Hematopoietic multipotent progenitor cell (in vitro differentiated cells): ENCODE measurements at regions not wholly inside any gene's neighbourhood (a gene's known extent, or its start where the extent isn't known, plus 50 kb on each side); places are given as distances from the start of the nearest gene placed in this dataset.
"Not testable (repeated sequence)": the region's sequence is repeated elsewhere in the genome, so short reads cannot be mapped to it uniquely, and the experiment has no call there.

Experiments
- DNase-seq, 3 donors: peaks; one replicate each; pipeline ENCODE4 v3.0.0-alpha.2; 2011 to 2015; ENCODE audit warnings: low read depth in 2 of 3, low spot score in 2 of 3

GRCh38 chr2:234805836-234806235, 146.0 kb upstream of the SH3BP4 start:
- DNase-seq: no peak

DNA sequence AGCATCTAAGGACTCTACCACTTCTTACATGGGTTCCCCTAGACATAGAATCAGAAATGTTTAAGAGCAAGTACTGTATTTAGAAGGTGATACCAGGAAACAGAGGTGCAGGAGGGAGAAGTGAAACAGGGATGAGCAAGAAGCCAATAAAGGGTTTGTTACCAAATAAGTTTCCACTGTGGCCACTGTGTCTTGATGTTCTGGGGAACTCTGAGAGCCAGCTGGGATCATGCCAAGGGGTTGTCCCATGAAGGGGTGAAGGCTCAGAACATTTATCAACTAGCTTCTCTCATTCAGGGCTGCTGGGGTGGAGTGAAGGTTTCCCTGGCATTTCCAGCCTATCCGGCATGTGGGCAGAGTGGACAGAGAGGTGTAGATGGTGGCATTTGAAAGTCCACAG, 147.1 kb upstream of the SH3BP4 start:
- DNase-seq: no peak

DNA sequence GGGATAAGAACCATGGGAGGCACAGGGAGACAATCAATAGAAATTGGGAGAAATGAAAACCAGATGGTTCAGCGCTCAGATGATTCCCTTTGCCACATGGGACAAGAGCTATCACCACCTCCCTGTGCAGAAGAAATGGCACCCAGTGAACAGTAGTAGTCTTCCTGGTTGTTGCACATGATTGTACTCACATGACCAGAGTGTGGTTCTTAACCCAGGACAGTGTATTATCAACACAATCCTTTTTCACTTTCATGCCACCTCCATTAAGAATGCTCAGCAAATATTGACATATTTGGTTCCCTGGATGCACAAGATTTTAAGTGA, 149.0 kb upstream of the SH3BP4 start:
- DNase-seq: no peak

DNA sequence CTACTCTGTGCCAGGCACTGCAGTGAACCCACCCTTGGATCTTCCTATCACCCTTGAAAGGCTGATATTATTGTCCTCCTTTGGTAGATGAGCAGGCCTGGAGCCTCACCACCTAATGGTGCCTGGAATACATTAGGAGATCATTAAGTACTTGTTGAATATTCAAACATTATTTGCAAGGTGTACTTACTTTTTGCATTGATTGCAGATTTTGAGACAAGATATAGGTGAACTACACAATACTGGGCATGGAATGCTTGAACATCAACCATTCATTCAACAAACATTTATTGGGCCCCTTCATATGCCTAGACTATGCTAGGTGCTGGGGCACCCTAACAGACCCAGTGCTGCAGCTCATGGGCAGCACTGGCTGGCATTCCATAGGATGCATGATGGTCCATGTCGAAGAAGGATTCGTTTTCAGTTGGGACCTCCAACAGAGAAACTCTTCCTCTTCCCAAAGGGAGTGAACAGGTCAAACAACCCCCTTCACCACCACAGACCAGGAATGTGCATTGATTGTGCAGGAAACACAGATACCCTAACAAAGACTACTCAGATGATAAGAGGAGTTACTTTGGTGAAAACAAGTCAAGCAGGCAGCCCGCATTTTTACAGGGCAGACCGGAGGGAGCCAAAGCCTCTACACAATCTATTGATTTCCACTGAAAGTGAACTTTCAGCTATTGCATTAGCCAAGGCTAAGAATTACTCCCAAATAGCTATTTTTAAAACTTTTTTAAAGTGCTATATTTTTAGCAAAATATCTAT, 149.6 kb upstream of the SH3BP4 start:
- DNase-seq: no peak

GRCh38 chr2:234797566-234798250, 154.1 kb upstream of the SH3BP4 start:
- DNase-seq: no peak

DNA sequence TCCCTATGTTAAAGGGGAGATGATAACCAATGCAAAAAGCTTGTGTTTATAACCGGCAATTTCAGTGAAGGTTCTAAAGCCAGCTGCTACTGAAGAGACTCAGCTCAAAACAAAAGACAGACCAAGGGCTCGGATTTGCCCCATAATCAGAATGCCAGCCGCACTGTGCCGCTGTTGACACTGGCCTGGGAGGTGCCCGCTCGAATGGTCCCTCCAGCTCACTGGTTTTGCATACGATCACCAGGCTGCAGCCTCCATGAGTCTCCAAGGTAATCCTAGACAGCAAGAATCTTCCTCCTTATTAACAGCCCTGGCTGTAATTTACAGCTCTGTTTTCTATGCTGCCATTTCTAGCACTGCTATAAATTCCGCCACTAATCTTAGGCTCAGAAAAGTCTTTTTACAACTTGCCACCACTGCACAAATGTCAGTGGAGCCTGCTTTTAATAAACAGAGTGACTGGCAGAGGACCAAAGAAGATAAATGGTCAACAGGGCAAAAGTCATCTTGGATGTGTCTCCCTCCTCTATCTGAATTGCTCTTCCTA, 155.7 kb upstream of the SH3BP4 start:
- no peak for DNase-seq

GRCh38 chr2:234795272-234795920, 156.4 kb upstream of the SH3BP4 start:
- no peak for DNase-seq

GRCh38 chr2:234794866-234795265, 157.0 kb upstream of the SH3BP4 start:
- no peak for DNase-seq

DNA sequence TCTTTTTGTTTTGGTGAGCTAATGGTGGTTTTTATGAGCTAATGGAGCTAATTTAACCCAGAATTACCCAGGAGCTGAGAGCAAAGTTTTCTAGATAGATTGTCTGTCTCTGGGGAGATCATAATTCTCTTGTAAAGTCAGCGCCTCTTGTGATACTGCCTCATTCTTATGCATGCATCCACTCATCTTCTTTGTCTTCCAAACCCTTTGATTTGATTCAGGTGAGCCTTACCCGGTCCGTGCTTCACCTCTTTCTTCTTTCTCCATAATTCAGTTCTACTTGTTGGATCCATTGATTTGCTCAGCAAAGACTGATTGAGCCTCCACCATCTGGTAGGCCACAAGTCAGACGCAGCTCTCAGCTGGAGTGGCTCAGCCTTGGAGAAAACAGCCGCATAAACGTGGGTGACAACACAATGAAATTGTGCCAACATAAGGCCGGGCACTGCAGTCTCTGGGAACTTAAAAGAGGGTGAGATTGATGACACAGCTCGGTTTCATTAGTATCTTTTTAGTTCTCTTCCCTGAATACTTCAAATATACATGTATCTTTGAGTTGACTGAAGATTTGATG, 158.5 kb upstream of the SH3BP4 start:
- DNase-seq: no peak

DNA sequence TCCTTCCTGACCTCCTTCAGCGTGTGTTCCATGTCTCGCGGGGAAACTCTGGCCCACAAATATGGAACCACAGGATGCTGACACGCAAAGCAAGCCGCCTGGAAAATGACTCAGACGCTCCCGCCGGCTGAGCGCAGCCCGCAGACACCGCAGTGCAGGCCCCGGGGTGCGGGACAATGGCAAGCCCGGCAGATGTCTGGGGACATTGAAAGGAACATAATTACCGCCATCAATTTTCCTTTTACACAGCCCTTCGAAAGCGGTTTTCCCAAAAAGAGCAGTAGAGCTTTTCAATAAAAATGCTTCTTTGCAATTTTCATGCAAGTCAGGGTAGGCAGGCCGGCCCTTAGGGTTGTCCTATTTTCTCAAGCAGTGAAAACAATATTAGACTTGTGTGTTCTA, 159.2 kb upstream of the SH3BP4 start:
- DNase-seq: no peak

DNA sequence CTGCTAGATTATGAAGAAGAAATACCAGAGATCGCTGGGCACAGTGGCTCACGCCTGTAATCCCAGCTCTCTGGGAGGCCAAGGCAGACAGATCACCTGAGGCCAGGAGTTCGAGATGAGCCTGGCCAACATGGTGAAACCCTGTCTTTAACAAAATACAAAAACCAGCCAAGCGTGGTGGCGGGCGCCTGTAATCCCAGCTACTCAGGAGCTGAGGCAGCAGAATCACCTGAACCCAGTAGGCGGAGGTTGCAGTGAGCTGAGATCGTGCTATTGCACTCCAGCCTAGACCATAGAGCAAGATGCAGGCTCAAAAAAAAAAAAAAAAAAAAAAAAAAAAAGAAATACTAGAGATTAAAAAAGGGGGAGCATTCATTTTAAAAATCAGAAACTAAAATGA, 159.7 kb upstream of the SH3BP4 start:
- not testable (repeated sequence) for DNase-seq

DNA sequence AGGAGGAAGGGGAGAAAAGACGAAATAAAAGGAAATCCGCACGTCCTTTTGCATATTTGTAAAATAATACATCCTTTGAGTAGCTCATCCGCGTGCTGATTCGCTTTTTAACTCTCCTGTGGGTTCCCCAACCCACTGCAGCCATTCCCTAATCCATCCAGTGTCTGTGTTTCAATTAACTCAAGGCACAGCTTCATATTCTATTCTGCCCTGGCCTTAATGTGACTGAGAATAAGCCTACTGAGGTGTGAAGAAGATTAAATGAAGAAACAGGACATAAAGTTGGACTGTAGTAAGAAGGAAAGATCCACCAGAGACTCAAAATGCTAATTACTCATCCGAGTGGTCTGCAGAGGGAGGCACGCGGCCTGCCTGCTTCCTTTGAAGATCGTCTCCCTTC, 161.4 kb upstream of the SH3BP4 start:
- DNase-seq: no peak

DNA sequence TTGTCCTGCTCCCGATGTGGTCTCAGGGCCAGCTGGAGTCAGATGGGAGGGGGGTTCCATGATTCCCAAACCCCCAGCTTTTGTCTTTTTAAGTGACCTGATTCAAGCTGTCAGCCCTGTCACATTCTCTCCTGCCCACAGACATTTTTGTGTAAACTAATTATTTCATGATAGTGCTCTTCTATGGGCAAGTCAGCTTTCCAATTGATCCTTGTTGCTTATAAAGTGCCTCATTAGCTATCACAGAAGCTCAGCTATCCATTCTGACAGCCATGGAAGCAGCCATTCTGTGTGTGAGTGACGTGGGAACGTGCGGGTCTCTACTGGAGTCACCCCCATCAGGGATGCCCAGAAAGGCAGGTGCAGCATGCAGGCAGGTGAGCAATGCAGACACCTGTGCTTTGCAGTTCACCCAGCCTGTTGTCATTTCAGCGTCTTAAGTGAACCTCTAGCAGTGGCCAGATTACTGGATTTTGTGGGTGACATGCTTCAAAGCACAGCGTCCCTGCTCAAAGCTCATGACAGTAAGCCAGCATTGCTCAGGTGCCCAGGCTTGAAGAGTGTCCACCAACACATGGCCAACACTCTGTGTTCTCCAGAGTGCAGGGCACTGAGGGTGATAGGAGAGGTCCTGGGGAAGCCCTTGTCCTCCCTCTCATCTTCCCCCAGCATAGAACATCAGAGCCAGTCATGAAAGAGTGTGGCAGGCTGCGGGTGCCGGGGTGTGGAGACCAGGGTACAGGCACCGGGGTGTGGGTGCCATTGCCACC, 162.1 kb upstream of the SH3BP4 start:
- DNase-seq: no peak

DNA sequence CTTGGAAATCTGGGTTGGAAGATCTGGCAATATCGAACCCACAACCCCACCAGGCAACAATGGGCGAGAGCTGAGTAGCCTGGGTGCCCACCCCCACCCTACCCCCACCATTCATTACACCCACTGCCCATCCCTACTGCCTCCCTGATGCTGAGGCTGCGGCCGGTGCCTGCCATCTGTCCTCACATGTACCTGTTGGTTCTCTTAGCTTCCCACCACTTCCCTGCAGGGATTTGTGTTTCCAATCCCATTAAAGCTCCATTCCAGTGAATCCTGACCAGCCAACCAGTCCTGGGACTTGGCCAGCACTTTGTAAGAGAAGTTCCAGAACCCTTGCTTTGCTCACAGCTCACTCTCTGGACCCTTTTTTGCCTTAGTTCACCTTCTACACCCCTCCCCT, 163.0 kb upstream of the SH3BP4 start:
- DNase-seq: no peak

GRCh38 chr2:234788381-234788780, 163.4 kb upstream of the SH3BP4 start:
- no peak for DNase-seq

- no peak for DNase-seq
Measured at GRCh38 chr2:234787114-234787513, 164.7 kb upstream of the SH3BP4 start.

GRCh38 chr2:234773764-234774409, 177.9 kb upstream of the SH3BP4 start:
- DNase-seq: no peak

DNA sequence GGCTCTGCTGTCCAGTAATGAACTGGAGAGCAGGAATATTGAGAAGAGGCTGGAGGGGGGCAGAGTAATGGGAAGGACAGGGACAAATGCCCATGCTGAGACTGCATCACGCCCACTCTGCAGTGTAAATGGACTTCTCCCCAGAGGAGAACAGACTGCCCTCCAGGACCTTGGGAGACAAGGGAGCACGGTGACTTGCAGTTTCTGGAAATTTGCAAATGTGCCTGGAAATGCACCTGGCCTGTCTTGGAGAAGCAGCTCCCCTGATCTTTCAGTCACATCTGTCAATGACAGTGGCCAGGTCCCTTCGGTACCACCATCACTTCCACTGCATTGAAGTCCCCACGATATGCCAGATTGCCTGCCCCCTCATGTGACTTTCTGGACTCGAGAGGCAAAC, 178.7 kb upstream of the SH3BP4 start:
- DNase-seq: no peak

- no peak for DNase-seq
Measured at GRCh38 chr2:234772733-234773060, 179.1 kb upstream of the SH3BP4 start.

DNA sequence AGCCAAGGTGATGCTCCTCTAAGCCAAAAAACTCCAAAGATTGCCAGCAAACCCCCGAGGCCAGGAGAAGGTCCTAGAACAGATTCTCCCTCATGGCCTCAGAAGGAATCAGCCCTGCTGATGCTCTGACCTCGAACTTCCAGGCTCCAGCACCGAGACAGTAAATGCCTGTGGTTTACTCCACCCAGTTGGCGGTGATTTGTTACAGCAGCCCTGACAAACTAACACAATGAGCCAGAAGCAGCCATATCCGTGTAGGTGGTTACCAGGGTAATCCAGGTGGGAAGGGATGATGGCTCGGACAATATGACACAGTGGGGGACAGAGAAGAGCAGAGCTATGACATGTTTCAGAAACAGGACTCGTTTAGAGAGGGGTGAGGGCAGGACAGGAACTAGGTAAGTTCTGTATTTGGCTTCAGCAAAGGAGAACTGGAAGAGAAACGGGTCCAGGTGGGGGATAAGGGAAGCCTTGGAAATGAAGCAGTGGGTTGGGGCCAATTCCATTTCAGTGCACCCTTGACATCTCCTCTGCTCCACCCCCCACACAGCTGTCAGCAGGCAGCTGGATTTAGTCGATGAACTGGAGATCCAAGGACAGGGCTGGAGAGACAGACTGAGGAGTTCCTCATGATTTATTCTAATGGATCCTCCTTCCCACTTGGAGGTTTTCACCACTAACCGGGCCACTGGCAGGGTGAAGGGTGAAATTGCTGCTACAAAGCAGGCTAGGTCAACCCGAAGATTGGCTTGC, 179.7 kb upstream of the SH3BP4 start:
- no peak for DNase-seq
